IMR-90 (cell line): ENCODE measurements at regions not wholly inside any gene's neighbourhood (a gene's known extent, or its start where the extent isn't known, plus 50 kb on each side); places are given as distances from the start of the nearest gene placed in this dataset.

Source experiments
- ATAC-seq: fragments of 200-7000 bp; cut with Tn5 transposase; 2 replicates; pipeline ENCODE4 v1.9.1; 2020; ENCODE audit warnings: low read depth, mild to moderate bottlenecking, moderate library complexity
- BruUV-seq: library from RNA; stranded (reverse); fragments of 400-500 nt; replicated peaks from 2 replicates; lab custom pipeline; 2021; lab: Mats Ljungman, UMichigan
- CTCF ChIA-PET: fragments of 300-600 bp; formaldehyde crosslinking; extraction: SDS; loops from one replicate; lab custom pipeline; 2021; ENCODE audit warnings: antibody characterized with exemption; lab: Yijun Ruan, JAX
- POLR2A ChIA-PET: fragments of 300-600 bp; sonication (Branson Sonifier 250); formaldehyde crosslinking; loops from one replicate; lab custom pipeline; 2022; ENCODE audit warnings: antibody characterized with exemption; ENCODE audit not compliant: unreplicated experiment; lab: Charles Lee
- DNase-seq: peaks from one replicate; pipeline ENCODE4 v3.0.0; 2013
- H2AFZ ChIP-seq: replicated peaks from 2 replicates; pipeline ENCODE3; 2013; ENCODE audit warnings: low read length, mild to moderate bottlenecking; ENCODE audit not compliant: poor library complexity
- H2AK5ac ChIP-seq: 2 replicates; pipeline ENCODE4 v1.6.1; 2013; ENCODE audit warnings: low read depth, low read length, inconsistent platforms
- H2AK9ac ChIP-seq: replicated peaks from 2 replicates; pipeline ENCODE3; 2013; ENCODE audit warnings: mild to moderate bottlenecking, low read depth, low read length, moderate library complexity; ENCODE audit not compliant: poor library complexity
- H2BK120ac ChIP-seq: 2 replicates; pipeline ENCODE4 v1.6.1; 2013; ENCODE audit warnings: low read depth, low read length, inconsistent platforms
- H2BK15ac ChIP-seq: 3 replicates; pipeline ENCODE4 v1.6.1; 2013; ENCODE audit warnings: low read depth, low read length, inconsistent platforms
- H2BK20ac ChIP-seq: 2 replicates; pipeline ENCODE4 v1.6.1; 2013; ENCODE audit warnings: low read depth, mild to moderate bottlenecking, inconsistent platforms, low read length, moderate library complexity
- H2BK5ac ChIP-seq: 2 replicates; pipeline ENCODE4 v1.6.1; 2013; ENCODE audit warnings: mild to moderate bottlenecking, low read depth, low read length, inconsistent platforms; ENCODE audit not compliant: poor library complexity, severe bottlenecking
- H3K14ac ChIP-seq: replicated peaks from 2 replicates; pipeline ENCODE4 v1.6.1; 2013; ENCODE audit warnings: low read depth, low read length, inconsistent platforms
- H3K18ac ChIP-seq: 2 replicates; pipeline ENCODE4 v1.6.1; 2013; ENCODE audit warnings: low read depth, low read length, control low read depth
- H3K23ac ChIP-seq: 2 replicates; pipeline ENCODE4 v1.6.1; 2013; ENCODE audit warnings: low read depth, low read length, inconsistent platforms
- H3K27ac ChIP-seq: 2 replicates; pipeline ENCODE4 v1.5.1; 2013; ENCODE audit warnings: mild to moderate bottlenecking, control low read depth, low read length; ENCODE audit not compliant: insufficient read depth
- H3K27me3 ChIP-seq: 2 replicates; pipeline ENCODE4 v1.6.1; 2013; ENCODE audit warnings: low read length; ENCODE audit not compliant: control insufficient read depth, insufficient read depth
- H3K36me3 ChIP-seq: 2 replicates; pipeline ENCODE4 v1.6.1; 2013; ENCODE audit warnings: low read length, mixed read lengths; ENCODE audit not compliant: control insufficient read depth, insufficient read depth
- H3K4ac ChIP-seq: 2 replicates; pipeline ENCODE4 v1.6.1; 2013; ENCODE audit warnings: low read depth, low read length, inconsistent platforms
- H3K4me1 ChIP-seq: 2 replicates; pipeline ENCODE4 v1.6.1; 2013; ENCODE audit warnings: low read length, mixed read lengths; ENCODE audit not compliant: control insufficient read depth, insufficient read depth
- H3K4me2 ChIP-seq: 2 replicates; pipeline ENCODE4 v1.6.1; 2013; ENCODE audit warnings: low read depth, mild to moderate bottlenecking, control low read depth, low read length, moderate library complexity
- H3K4me3 ChIP-seq: 2 replicates; pipeline ENCODE4 v1.5.1; 2013; ENCODE audit warnings: low read depth, mild to moderate bottlenecking, control low read depth, low read length, moderate library complexity; ENCODE audit not compliant: insufficient read depth
- H3K56ac ChIP-seq: 2 replicates; pipeline ENCODE4 v1.6.1; 2013; ENCODE audit warnings: low read length, inconsistent platforms; ENCODE audit not compliant: insufficient read depth; ENCODE audit errors: extremely low read depth
- H3K79me1 ChIP-seq, 2 experiments: 2 replicates each; pipeline ENCODE4 v1.6.1; 2013; ENCODE audit warnings: low read length in 2 of 2, inconsistent platforms in 1 of 2, low read depth in 1 of 2
- H3K9ac ChIP-seq: 2 replicates; pipeline ENCODE4 v1.6.1; 2013; ENCODE audit warnings: low read depth, low read length, control low read depth
- H3K9me1 ChIP-seq: 2 replicates; pipeline ENCODE4 v1.6.1; 2013; ENCODE audit warnings: low read length, inconsistent platforms; ENCODE audit not compliant: insufficient read depth
- H3K9me3 ChIP-seq: 2 replicates; pipeline ENCODE4 v1.6.1; 2013; ENCODE audit warnings: low read length; ENCODE audit not compliant: control insufficient read depth, insufficient read depth
- H4K20me1 ChIP-seq: 2 replicates; pipeline ENCODE4 v1.6.1; 2013; ENCODE audit warnings: low read length, inconsistent platforms; ENCODE audit not compliant: insufficient read depth
- H4K5ac ChIP-seq: 2 replicates; pipeline ENCODE4 v1.6.1; 2013; ENCODE audit warnings: mild to moderate bottlenecking, low read depth, low read length, control low read depth
- H4K8ac ChIP-seq, 2 experiments: 2 replicates each; pipeline ENCODE4 v1.6.1; 2013; ENCODE audit warnings: low read depth in 2 of 2, low read length in 2 of 2, control low read depth in 1 of 2, inconsistent platforms in 1 of 2
- H4K91ac ChIP-seq: 2 replicates; pipeline ENCODE4 v1.6.1; 2013; ENCODE audit warnings: low read depth, low read length, inconsistent platforms; ENCODE audit not compliant: insufficient read depth
- BHLHE40 ChIP-seq: fragments of 150-350 bp; IDR thresholded peaks from 2 replicates; pipeline ENCODE4 v1.6.1; 2016; ENCODE audit warnings: mild to moderate bottlenecking, low read depth, low read length
- CHD1 ChIP-seq: IDR thresholded peaks from 2 replicates; pipeline ENCODE4 v1.6.1; 2012; ENCODE audit warnings: low read depth, low read length, improper control_type of control experiment
- MAZ ChIP-seq: IDR thresholded peaks from 2 replicates; pipeline ENCODE4 v1.6.1; 2012; ENCODE audit warnings: low read depth, mild to moderate bottlenecking, low read length, improper control_type of control experiment, moderate library complexity, borderline replicate concordance
- POLR2A ChIP-seq: IDR thresholded peaks from 2 replicates; pipeline ENCODE4 v1.6.1; 2012; ENCODE audit warnings: mild to moderate bottlenecking, low read depth, low read length
- USF2 ChIP-seq: fragments of 150-350 bp; IDR thresholded peaks from 2 replicates; pipeline ENCODE4 v1.6.1; 2017; ENCODE audit warnings: mild to moderate bottlenecking, antibody characterized with exemption, low read length, low read depth
- WGBS, 2 experiments: methylation state at CpG; one replicate each; pipeline versions ENCODE4 v1.1.5 to v1.1.7; 2013; ENCODE audit warnings: missing lambda C conversion rate in 2 of 2; ENCODE audit not compliant: insufficient read length in 1 of 2; ENCODE audit errors: extremely low coverage in 2 of 2; 5-methylcytosine and 5-hydroxymethylcytosine counted together
- dilution Hi-C: fragments of 300-500 bp; cut with HindIII; formaldehyde crosslinking; loops from one replicate; pipeline ENCODE4 v1.14.3; 2018; ENCODE audit warnings: low sequenced_read_pairs; ENCODE audit not compliant: unreplicated experiment
- in situ Hi-C: fragments of 300-500 bp; cut with MboI; formaldehyde crosslinking; loops from 3 replicates; pipeline ENCODE4 v1.14.3; 2019; ENCODE audit warnings: low sequenced_read_pairs, inconsistent platforms, mixed read lengths
- intact Hi-C: fragments of 100-400 bp; cut with micrococcal nuclease; formaldehyde crosslinking; loops from 2 replicates; pipeline ENCODE4 v1.10.0; 2022

- H4K91ac ChIP-seq = no peak overlapping the region
- no peak overlapping the region for H3K14ac ChIP-seq
- no peak overlapping the region for H3K56ac ChIP-seq
- no peak overlapping the region for H2BK120ac ChIP-seq
- in situ Hi-C loops (no loop called here), intact Hi-C loops (no loop called here), dilution Hi-C loops (no loop called here)
- no peaks in the 10 kb centered on the region for H3K4me1 ChIP-seq
- TF ChIP-seq USF2 (no peak), MAZ (no peak), CHD1 (no peak), POLR2A (no peak), BHLHE40 (no peak)
- no peaks in the 10 kb centered on the region for H3K79me1 ChIP-seq
- no peak overlapping the region for H3K18ac ChIP-seq
- H3K4me2 ChIP-seq = no peak overlapping the region
- no TSS peak for BruUV-seq
- H2AK5ac ChIP-seq = no peak overlapping the region
- no peaks in the 10 kb centered on the region for H4K20me1 ChIP-seq
- H2BK20ac ChIP-seq = no peak overlapping the region
- ChIA-PET CTCF (no interaction called here), POLR2A (no interaction called here)
- no peak overlapping the region for H3K27ac ChIP-seq
- H3K9me1 ChIP-seq = no peaks in the 10 kb centered on the region
- no peak overlapping the region for H3K4ac ChIP-seq
- no peak overlapping the region for H3K9ac ChIP-seq
- DNase-seq = no peak
- no peak overlapping the region for H2BK15ac ChIP-seq
- H3K36me3 ChIP-seq = no peaks in the 10 kb centered on the region
- no peak for ATAC-seq
- H2AFZ ChIP-seq = no peak overlapping the region
- no peak overlapping the region for H4K8ac ChIP-seq
- no peaks in the 10 kb centered on the region; the same call in 1 of the 2 replicates for H3K9me3 ChIP-seq
- no peak overlapping the region for H2AK9ac ChIP-seq
- no peak overlapping the region for H3K4me3 ChIP-seq
- no peak overlapping the region for H4K5ac ChIP-seq
- 71% methylated on average over 3 of the region's 4 CpGs; no CpG with 5 or more reads in 1 of the 2 experiments for WGBS, 2 experiments
- no peak overlapping the region for H3K23ac ChIP-seq
- no peak overlapping the region for H2BK5ac ChIP-seq
- H3K27me3 ChIP-seq = no peaks in the 10 kb centered on the region
Observed at GRCh38 chr10:57815949-57816348, 451.7 kb downstream of the IPMK start.
